ENCODE measurements at regions not wholly inside any gene's neighbourhood (a gene's known extent, or its start where the extent isn't known, plus 50 kb on each side); places are given as distances from the start of the nearest gene placed in this dataset.

- TF ChIP-seq ZNF277 (CRISPR knock-in tag; IDR thresholded peaks at IDR 0.05; ENCODE audit: borderline replicate concordance) (no peak), ZNF175 (CRISPR knock-in tag; IDR thresholded peaks at IDR 0.05; ENCODE audit: low read depth) (no peak), ZNF3 (CRISPR knock-in tag; IDR thresholded peaks at IDR 0.05) (no peak), HLTF (IDR thresholded peaks at IDR 0.05) (no peak), ESRRB (CRISPR knock-in tag; IDR thresholded peaks at IDR 0.05; ENCODE audit: borderline replicate concordance) (no peak)
These were observed 146.9 kb upstream of the KLF6 start (continued) for GRCh38 chr10:3931901-3932300.

GRCh38 chr10:3931224-3931623, 146.2 kb upstream of the KLF6 start:
- intact Hi-C loops (cut with micrococcal nuclease) = no loop called here
- BruUV-seq (replicated peaks) = no TSS peak
- CTCF ChIA-PET (ENCODE audit: low intra/inter-chr PET ratio) = no interaction called here
- Histone ChIP-seq H3K4me3 (no peak overlapping the region), H3K4me2 (ENCODE audit: insufficient read depth, low read length) (no peak overlapping the region), H3K9me3 (replicated peaks; ENCODE audit: control insufficient read depth, insufficient read depth, low read depth, low read length) (no peaks in the 10 kb centered on the region), H3K9me1 (ENCODE audit: control insufficient read depth, insufficient read depth, low read length) (no peaks in the 10 kb centered on the region), H2AFZ (ENCODE audit: low read depth, low read length) (no peak overlapping the region), H3K79me2 (ENCODE audit: control insufficient read depth, insufficient read depth, low read length) (no peaks in the 10 kb centered on the region), H3K9ac (ENCODE audit: insufficient read depth in 1 of 2, low read depth in 2 of 2, low read length in 2 of 2) (no peak overlapping the region), H3K4me1 (replicated peaks in 1 of 2; ENCODE audit: control insufficient read depth in 2 of 2, insufficient read depth in 2 of 2, low read length in 2 of 2) (peaks cover 8 to 35% of the 10 kb centered on the region in 2 experiments; a peak in 3 of 5 replicates), H4K20me1 (replicated peaks; ENCODE audit: control insufficient read depth, insufficient read depth, low read length) (no peaks in the 10 kb centered on the region), H3K27me3 (ENCODE audit: control insufficient read depth in 2 of 2, insufficient read depth in 2 of 2, low read length in 2 of 2) (no peaks in the 10 kb centered on the region), H3K36me3 (ENCODE audit: control insufficient read depth, insufficient read depth, low read length) (no peaks in the 10 kb centered on the region), H3K27ac (ENCODE audit: extremely low read depth, low read depth, low read length) (no peak overlapping the region)
- in situ Hi-C loops (cut with MboI) = no loop called here
- DNase-seq (ENCODE audit: extremely low read depth in 1 of 4, low spot score in 3 of 4) (no peak), ATAC-seq (no peak), FAIRE-seq (no peak)
- WGBS (ENCODE audit: insufficient coverage, low coverage, missing lambda C conversion rate) = 56% methylated on average over 6 of the region's 6 CpGs
- POLR2A ChIA-PET = interaction anchor here (1.1 to 1.2 kb wide), 4 partner anchors 12 to 146 kb away, joined by 3 to 4 read pairs (median 3); partner anchors contain the start of gene KLF6
- TF ChIP-seq SPI1 (IDR thresholded peaks at IDR 0.05; ENCODE audit: borderline replicate concordance, low read depth, low read length) (0 out of 2 replicates have a peak, but pooled peaks have one; percentile 8), MYBL2 (IDR thresholded peaks at IDR 0.05; ENCODE audit: low read depth) (no peak), MYBL2 (CRISPR knock-in tag; IDR thresholded peaks at IDR 0.05; ENCODE audit: borderline replicate concordance) (no peak)

All from K562 (cell line).